GM12891 (cell line): ENCODE measurements at regions not wholly inside any gene's neighbourhood (a gene's known extent, or its start where the extent isn't known, plus 50 kb on each side); places are given as distances from the start of the nearest gene placed in this dataset.

Experiments used
- DNase-seq: peaks from one replicate; pipeline ENCODE4 v3.0.0; 2011; ENCODE audit warnings: low spot score; ENCODE audit not compliant: insufficient read length
- FAIRE-seq: peaks from 2 replicates; lab custom pipeline; 2011; peaks lifted over from hg19 to GRCh38; lab: Jason Lieb, UNC
- PAX5 ChIP-seq: IDR thresholded peaks from 2 replicates; pipeline ENCODE4 v1.6.1; 2011; ENCODE audit warnings: low read length, moderate library complexity, mild to moderate bottlenecking; ENCODE audit not compliant: insufficient read depth, severe bottlenecking
- POLR2A ChIP-seq: IDR thresholded peaks from 2 replicates; pipeline ENCODE4 v1.6.1; 2011; ENCODE audit warnings: low read depth, low read length, control low read depth
- POLR2AphosphoS5 ChIP-seq: IDR thresholded peaks from 2 replicates; pipeline ENCODE4 v1.6.1; 2011; ENCODE audit warnings: low read depth, low read length, control low read depth
- POU2F2 ChIP-seq: IDR thresholded peaks from 2 replicates; pipeline ENCODE4 v1.6.1; 2011; ENCODE audit warnings: low read depth, mild to moderate bottlenecking, control low read depth, low read length, moderate library complexity
- SPI1 ChIP-seq: IDR thresholded peaks from 2 replicates; pipeline ENCODE4 v1.6.1; 2011; ENCODE audit warnings: low read depth, low read length, control low read depth
- TAF1 ChIP-seq: IDR thresholded peaks from 2 replicates; pipeline ENCODE4 v1.6.1; 2011; ENCODE audit warnings: low read depth, low read length, control low read depth

- no peak for DNase-seq
These were observed 459.4 kb downstream of the FOXO1 start for GRCh38 chr13:40207001-40207478.

GRCh38 chr13:40208517-40208916 is 457.9 kb downstream of the FOXO1 start:
- no peak for TF ChIP-seq POLR2AphosphoS5
- no peak for TF ChIP-seq SPI1
- TF ChIP-seq PAX5 = no peak
- TF ChIP-seq TAF1 = no peak
- no peak for TF ChIP-seq POLR2A
- TF ChIP-seq POU2F2 = no peak
- no peak for FAIRE-seq
- DNase-seq = no peak

More at GRCh38 chr13:40207001-40207478, 459.4 kb downstream of the FOXO1 start:
- FAIRE-seq = no peak
- TF ChIP-seq SPI1 (peak; percentile 97), TAF1 (0 out of 2 replicates have a peak, but pooled peaks have one; percentile 13), PAX5 (no peak), POLR2A (no peak), POLR2AphosphoS5 (no peak), POU2F2 (peak; percentile 95)

GRCh38 chr13:40210865-40211585 is 455.4 kb downstream of the FOXO1 start:
- no peak for DNase-seq
- no peak for FAIRE-seq
- TF ChIP-seq POU2F2 (no peak), PAX5 (no peak), SPI1 (no peak), POLR2AphosphoS5 (no peak), POLR2A (no peak), TAF1 (no peak)

GRCh38 chr13:40211586-40211968 is 454.9 kb downstream of the FOXO1 start:
- no peak for TF ChIP-seq POLR2AphosphoS5
- TF ChIP-seq POU2F2 = no peak
- no peak for TF ChIP-seq TAF1
- no peak for TF ChIP-seq POLR2A
- no peak for TF ChIP-seq PAX5
- no peak for TF ChIP-seq SPI1
- FAIRE-seq (no peak), DNase-seq (no peak)

GRCh38 chr13:40213779-40214178 is 452.7 kb downstream of the FOXO1 start:
- FAIRE-seq = no peak
- TF ChIP-seq TAF1 (no peak), POLR2AphosphoS5 (no peak), POLR2A (no peak), POU2F2 (no peak), PAX5 (no peak), SPI1 (no peak)
- no peak for DNase-seq

- FAIRE-seq (no peak), DNase-seq (no peak)
- no peak for TF ChIP-seq POLR2A
- TF ChIP-seq SPI1 = peak; percentile 40; the same call in 1 of the 2 replicates
- no peak for TF ChIP-seq POLR2AphosphoS5
These were observed 451.1 kb downstream of the FOXO1 start for GRCh38 chr13:40215311-40215710.

- DNase-seq (no peak), FAIRE-seq (no peak)
- no peak for TF ChIP-seq POU2F2
- no peak for TF ChIP-seq PAX5
- no peak for TF ChIP-seq TAF1
- TF ChIP-seq POLR2AphosphoS5 = no peak
- no peak for TF ChIP-seq SPI1
- TF ChIP-seq POLR2A = no peak
These were observed 450.7 kb downstream of the FOXO1 start for GRCh38 chr13:40215747-40216146.

- FAIRE-seq = no peak
- TF ChIP-seq POU2F2 = no peak
- TF ChIP-seq TAF1 = no peak
These were observed 448.8 kb downstream of the FOXO1 start for GRCh38 chr13:40217675-40218074.

GRCh38 chr13:40220299-40220935 is 446.0 kb downstream of the FOXO1 start:
- TF ChIP-seq POU2F2 (no peak), POLR2A (no peak), TAF1 (no peak), SPI1 (no peak), PAX5 (no peak), POLR2AphosphoS5 (no peak)
- FAIRE-seq (peak; percentile 9), DNase-seq (no peak)

More at GRCh38 chr13:40217675-40218074, 448.8 kb downstream of the FOXO1 start:
- DNase-seq = no peak
